ENCODE measurements at regions not wholly inside any gene's neighbourhood (a gene's known extent, or its start where the extent isn't known, plus 50 kb on each side); places are given as distances from the start of the nearest gene placed in this dataset.
A peak's percentile ranks its signal among the peaks of the same experiment; 100 is the strongest.

GRCh38 chr6:37557645-37558114, 58.0 kb upstream of the CCDC167 start:
- FAIRE-seq, result no peak
- DNase-seq (ENCODE audit: extremely low spot score, insufficient read length, low read depth), result no peak

GRCh38 chr6:37556881-37557644, 57.4 kb upstream of the CCDC167 start:
- no peak for DNase-seq (ENCODE audit: extremely low spot score, insufficient read length, low read depth)
- FAIRE-seq, result peak; percentile 89

GRCh38 chr6:37555040-37555781, 55.5 kb upstream of the CCDC167 start:
- no peak for FAIRE-seq
- DNase-seq (ENCODE audit: extremely low spot score, insufficient read length, low read depth), result no peak

- FAIRE-seq, result no peak
- no peak for DNase-seq (ENCODE audit: extremely low spot score, insufficient read length, low read depth)
Measured at GRCh38 chr6:37554480-37554819, 54.8 kb upstream of the CCDC167 start.

GRCh38 chr6:37552267-37552666, 52.6 kb upstream of the CCDC167 start:
- no peak for FAIRE-seq

GRCh38 chr6:37551867-37552266, 52.2 kb upstream of the CCDC167 start:
- DNase-seq (ENCODE audit: extremely low spot score, insufficient read length, low read depth) (no peak), FAIRE-seq (no peak)

More at GRCh38 chr6:37552267-37552666, 52.6 kb upstream of the CCDC167 start:
- DNase-seq (ENCODE audit: extremely low spot score, insufficient read length, low read depth), result no peak

- FAIRE-seq (no peak), DNase-seq (ENCODE audit: extremely low spot score, insufficient read length, low read depth) (no peak)
Measured at GRCh38 chr6:37551446-37551845, 51.8 kb upstream of the CCDC167 start.

- DNase-seq (ENCODE audit: extremely low spot score, insufficient read length, low read depth) (no peak), FAIRE-seq (peak; percentile 57)
Measured at GRCh38 chr6:37551002-37551401, 51.3 kb upstream of the CCDC167 start.

GRCh38 chr6:37550191-37550831, 50.6 kb upstream of the CCDC167 start:
- DNase-seq (ENCODE audit: extremely low spot score, insufficient read length, low read depth) (no peak), FAIRE-seq (no peak)

GRCh38 chr6:37549558-37549957, 49.9 kb upstream of the CCDC167 start:
- no peak for FAIRE-seq
- DNase-seq (ENCODE audit: extremely low spot score, insufficient read length, low read depth), result no peak

Measured in GM18507 (cell line).